ENCODE measurements at regions not wholly inside any gene's neighbourhood (a gene's known extent, or its start where the extent isn't known, plus 50 kb on each side); places are given as distances from the start of the nearest gene placed in this dataset.

DNA sequence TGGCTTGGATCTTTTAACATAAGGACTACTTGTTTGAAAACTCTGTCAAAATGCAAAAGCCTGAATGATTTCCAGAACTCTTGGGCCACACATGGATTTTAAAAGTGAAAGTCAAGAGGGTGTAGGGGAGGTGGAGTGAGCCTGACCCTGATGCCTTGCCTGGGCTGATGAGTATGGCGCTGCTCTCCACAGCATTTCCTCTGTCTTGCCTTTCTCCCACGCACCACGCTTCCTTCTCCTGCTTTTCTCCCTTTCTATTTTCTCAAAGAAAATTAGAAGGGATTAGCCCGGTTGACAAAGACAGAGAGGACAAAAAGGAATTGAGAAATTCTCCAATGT lies 207.0 kb upstream of the CCDC68 start:
- DNase-seq (ENCODE audit: extremely low spot score, insufficient read length, low read depth), result no peak
- no peak for FAIRE-seq

DNA sequence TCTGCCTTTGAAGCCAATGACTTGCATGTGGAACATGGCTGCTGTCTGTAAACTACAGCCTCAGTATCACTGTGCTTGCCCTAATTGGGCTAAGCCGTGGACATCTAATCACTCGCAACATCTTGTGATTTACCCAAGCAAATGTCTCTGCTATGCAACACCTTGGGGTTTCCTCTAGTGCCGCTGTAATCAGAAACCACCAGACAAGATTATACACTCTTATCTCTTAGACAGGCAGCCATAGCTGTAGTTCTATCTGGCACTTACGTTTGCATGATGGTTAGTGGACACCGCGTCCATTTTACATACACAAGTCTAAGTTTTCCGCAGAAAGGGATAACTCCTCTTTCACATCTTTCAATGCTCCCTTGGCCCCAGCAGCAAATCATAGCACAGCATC lies 204.3 kb upstream of the CCDC68 start:
- FAIRE-seq, result no peak
- DNase-seq (ENCODE audit: extremely low spot score, insufficient read length, low read depth), result no peak

DNA sequence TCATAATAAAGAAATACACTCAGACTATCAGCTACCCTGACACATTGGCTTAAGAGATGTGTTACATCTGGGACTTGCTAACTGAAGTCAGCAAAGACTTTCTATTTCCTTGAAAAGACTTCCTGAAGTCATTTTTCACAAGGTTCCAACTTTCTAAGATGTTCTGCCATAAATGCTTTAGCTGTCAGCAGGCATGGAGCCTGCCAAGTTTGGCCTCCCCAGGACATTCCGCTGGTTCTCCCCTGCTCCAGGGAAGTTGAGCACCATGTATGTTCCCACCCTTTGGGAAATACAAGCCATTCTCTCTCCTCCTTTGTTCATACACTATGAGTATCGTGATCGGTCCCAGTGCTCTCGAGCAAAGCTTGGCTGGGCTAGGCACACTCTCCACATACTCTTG lies 202.7 kb upstream of the CCDC68 start:
- FAIRE-seq (no peak), DNase-seq (ENCODE audit: extremely low spot score, insufficient read length, low read depth) (no peak)

DNA sequence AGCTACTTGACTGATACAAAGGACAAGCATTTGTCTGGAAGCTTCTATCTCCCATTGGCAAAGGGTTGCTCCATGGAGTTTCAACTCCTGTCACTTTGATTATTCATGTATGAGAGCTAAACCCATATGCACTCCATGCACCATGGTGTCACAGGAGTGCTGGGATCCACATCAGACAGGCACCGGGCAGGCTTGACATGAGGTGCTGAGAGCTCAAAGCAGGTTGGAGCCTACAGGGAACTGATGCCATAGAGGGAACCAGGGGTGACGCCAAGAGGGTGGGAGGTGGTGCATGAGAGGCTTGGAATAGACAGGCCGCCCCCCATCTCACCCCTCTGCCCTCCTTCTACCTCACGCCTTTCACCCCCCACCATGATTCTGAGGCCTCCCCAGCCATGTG lies 199.8 kb upstream of the CCDC68 start:
- FAIRE-seq, result no peak
- no peak for DNase-seq (ENCODE audit: extremely low spot score, insufficient read length, low read depth)

DNA sequence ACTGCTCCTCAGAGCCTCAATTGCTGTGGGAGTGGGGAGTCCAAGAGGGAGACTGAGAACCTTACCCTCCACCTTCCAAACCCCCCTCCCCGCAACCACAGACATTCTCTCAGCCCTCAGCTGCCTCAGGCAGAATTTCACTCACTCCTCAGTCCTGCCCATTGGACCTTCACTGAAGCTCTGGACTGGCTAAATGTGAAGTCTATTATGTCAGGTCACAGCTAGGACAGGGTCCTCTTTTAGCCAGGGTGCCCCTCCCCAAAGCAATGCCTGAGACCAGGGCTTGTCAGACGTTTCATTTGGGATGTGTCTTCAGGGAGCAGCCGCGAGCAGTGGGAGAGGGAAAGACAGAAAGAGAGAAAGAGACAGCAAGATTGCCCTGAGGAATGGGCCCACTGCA lies 199.3 kb upstream of the CCDC68 start:
- DNase-seq (ENCODE audit: extremely low spot score, insufficient read length, low read depth) (no peak), FAIRE-seq (no peak)

- FAIRE-seq (no peak), DNase-seq (ENCODE audit: extremely low spot score, insufficient read length, low read depth) (no peak)
Measured at GRCh38 chr18:55153346-55153745, 194.1 kb upstream of the CCDC68 start.

GRCh38 chr18:55152801-55153200 lies 193.5 kb upstream of the CCDC68 start:
- no peak for FAIRE-seq
- DNase-seq (ENCODE audit: extremely low spot score, insufficient read length, low read depth), result no peak

GRCh38 chr18:55149994-55150393 lies 190.7 kb upstream of the CCDC68 start:
- DNase-seq (ENCODE audit: extremely low spot score, insufficient read length, low read depth) (no peak), FAIRE-seq (no peak)

- DNase-seq (ENCODE audit: extremely low spot score, insufficient read length, low read depth) (no peak), FAIRE-seq (no peak)
Measured at GRCh38 chr18:55147791-55148190, 188.5 kb upstream of the CCDC68 start.

DNA sequence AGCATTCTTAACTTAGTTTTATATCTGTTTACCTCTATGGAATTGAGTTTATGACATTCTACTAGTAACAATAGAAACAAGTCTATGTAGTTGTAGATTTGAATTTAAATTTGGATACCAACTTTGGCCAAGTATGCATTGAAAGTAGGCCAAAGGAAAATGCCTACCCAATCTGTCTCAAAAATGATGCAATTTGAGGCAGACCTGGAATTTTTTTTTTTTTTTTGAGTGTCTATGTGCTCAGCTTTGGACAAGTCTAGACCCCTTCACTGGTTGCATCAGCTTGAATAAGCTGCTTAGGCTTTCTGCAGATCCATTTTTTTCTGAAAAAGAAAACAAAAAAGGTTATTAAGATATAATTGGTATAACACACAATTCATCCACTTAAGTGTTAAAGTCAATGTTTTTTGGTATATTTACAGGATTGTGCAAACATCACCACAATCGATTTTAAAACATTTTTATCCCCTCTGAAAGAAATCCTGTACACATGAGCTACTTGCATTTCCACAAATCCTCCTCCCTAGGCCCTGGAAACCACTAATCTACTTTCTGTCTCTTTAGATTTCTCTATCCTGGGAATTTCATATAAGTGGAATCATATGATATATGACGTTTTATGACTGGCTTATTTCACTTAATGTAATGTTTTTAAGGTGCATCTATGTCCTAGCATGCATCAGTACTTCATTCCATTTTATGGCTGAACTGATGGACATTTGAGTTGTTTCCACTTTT lies 185.1 kb upstream of the CCDC68 start:
- no peak for DNase-seq (ENCODE audit: extremely low spot score, insufficient read length, low read depth)
- no peak for FAIRE-seq

- DNase-seq (ENCODE audit: extremely low spot score, insufficient read length, low read depth) (no peak), FAIRE-seq (no peak)
Measured at GRCh38 chr18:55142410-55142809, 183.1 kb upstream of the CCDC68 start.

DNA sequence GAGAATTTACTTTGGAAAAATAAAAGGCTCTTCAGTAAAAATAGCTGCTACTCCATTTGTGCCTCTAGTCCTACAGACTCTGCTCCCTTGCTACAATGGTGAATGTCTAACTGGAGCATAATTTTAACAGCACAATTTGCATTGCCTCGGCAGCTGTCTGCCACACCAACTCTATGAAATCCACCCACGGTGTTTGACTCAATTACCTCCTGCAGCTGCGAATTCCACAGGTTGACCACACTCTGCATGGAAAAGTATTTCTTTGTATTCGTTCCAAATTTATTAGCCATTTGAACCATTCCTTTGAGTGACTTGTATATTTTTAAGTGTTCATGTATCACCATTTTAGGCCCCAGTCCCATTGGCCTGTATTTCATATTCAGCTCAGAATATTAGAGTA lies 182.1 kb upstream of the CCDC68 start:
- FAIRE-seq, result no peak

GRCh38 chr18:55139836-55140235 lies 180.6 kb upstream of the CCDC68 start:
- no peak for DNase-seq (ENCODE audit: extremely low spot score, insufficient read length, low read depth)
- FAIRE-seq, result no peak

More for the DNA sequence above, 182.1 kb upstream of the CCDC68 start:
- DNase-seq (ENCODE audit: extremely low spot score, insufficient read length, low read depth), result no peak

DNA sequence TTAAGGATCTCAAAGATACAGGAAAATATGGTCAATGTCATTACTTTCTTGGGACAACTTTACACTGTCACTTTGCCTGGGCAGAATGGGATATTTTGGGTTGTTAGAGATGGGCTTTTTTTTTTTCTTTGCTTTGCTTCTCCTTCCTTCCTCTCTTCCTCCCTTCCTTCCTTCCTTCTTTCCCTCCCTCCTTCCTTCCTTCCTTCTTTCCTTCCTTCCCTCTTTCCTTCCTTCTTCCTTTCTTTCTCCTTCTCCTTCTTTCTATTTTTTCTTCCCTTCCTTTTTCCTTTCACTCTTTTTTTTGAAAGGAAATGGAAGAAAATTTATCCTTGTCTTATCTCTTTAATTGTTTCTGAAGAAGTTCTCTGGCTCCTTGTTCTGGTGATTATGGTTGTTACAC lies 180.0 kb upstream of the CCDC68 start:
- FAIRE-seq, result no peak

DNA sequence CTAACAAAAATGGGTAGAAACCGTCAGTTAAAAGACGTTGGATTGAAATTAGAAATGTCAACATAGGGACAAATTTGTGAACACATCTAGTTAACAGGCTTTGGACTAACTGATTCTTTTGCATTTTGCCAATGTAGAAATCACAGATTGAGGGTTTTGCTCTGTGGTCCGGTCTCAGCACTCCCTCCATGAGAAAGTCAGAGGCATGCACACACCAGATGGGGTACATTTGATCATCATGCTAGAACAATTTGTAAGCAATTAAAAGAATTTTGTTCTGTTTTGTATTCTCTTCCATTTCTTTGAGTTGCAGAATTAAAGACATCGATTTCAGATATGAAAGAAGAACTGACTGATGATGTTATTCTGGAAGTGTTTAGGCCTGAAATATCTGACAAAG lies 179.1 kb upstream of the CCDC68 start:
- no peak for FAIRE-seq

More for the DNA sequence above, 180.0 kb upstream of the CCDC68 start:
- DNase-seq (ENCODE audit: extremely low spot score, insufficient read length, low read depth), result no peak

DNA sequence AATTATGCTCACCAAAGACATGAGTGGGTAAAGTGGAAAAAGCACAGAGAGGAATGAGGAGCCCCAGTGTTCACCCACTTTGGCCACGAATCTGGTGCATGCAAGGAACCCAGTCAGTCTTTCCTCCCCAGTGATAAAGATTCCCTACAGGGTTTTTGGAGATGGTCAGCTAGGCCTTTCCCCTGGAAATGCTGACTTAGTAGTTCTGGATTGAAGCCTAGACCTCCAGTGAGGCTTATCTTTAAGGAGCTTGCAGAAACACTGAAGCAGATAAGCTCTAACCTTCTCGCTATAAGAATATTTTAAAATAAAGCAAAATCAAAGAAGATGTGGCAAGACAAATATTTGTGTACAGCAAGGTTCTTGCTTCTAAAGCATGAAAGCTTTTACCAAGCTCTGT lies 178.3 kb upstream of the CCDC68 start:
- FAIRE-seq (no peak), DNase-seq (ENCODE audit: extremely low spot score, insufficient read length, low read depth) (no peak)

More for the DNA sequence above, 179.1 kb upstream of the CCDC68 start:
- no peak for DNase-seq (ENCODE audit: extremely low spot score, insufficient read length, low read depth)

DNA sequence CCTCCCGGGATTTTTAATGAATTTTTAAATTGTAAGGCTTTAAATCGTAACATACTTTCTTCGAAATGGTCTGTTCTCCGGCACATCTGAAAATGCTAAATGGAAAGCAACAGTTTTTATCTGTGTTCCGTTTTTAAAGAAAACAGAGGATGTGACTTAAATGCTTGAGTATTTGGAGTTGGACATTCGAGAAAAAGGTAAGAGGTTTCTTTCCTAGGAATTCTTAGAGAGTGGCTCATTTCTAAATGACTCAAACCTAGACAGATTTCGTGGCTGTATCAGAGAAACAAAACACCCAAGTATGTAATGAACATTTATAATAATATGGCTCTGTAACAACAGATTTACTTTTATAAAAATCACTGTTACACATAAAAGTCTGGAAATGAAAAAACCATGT lies 177.6 kb upstream of the CCDC68 start:
- no peak for FAIRE-seq
- no peak for DNase-seq (ENCODE audit: extremely low spot score, insufficient read length, low read depth)

GRCh38 chr18:55136258-55136657 lies 177.0 kb upstream of the CCDC68 start:
- DNase-seq (ENCODE audit: extremely low spot score, insufficient read length, low read depth), result no peak
- FAIRE-seq, result no peak

DNA sequence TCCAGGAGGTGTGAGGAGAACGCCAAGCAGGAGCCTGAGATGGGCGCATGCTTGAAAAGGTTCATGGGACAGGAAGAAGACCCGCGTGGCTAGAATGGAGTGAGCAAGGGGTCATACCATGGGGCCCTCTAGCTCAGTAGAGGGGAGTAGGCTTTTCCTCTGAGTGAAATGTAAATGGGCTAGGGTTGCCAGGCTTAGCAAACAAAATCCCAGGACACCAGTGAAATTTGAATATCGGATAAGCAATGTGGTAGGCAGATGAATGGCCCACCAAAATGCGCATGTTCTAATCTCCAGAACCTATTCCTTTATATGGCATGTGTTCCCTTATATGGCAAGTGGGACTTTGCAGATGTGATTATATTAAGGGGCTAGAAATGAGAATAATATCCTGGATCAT lies 174.1 kb upstream of the CCDC68 start:
- no peak for DNase-seq (ENCODE audit: extremely low spot score, insufficient read length, low read depth)
- no peak for FAIRE-seq

DNA sequence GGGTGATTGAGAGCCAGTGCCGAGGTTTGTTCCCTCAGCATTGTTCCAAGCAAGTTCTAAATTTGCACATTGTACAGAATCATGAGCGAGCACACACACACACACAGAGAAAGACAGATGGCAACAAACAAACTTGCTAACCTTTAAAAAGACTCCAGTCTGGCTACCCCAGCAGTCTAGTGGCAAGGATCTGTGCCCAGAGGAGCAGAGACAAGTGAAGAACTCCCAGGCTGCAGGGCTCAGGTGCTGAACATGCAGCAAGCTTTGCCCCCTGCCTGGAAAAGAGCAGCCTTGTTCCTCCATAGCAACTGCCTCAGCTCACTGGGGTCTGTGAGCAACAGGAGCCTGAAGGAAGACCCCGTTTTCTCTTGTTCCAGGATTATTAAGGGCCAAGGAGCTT lies 169.2 kb upstream of the CCDC68 start:
- DNase-seq (ENCODE audit: extremely low spot score, insufficient read length, low read depth) (no peak), FAIRE-seq (no peak)

DNA sequence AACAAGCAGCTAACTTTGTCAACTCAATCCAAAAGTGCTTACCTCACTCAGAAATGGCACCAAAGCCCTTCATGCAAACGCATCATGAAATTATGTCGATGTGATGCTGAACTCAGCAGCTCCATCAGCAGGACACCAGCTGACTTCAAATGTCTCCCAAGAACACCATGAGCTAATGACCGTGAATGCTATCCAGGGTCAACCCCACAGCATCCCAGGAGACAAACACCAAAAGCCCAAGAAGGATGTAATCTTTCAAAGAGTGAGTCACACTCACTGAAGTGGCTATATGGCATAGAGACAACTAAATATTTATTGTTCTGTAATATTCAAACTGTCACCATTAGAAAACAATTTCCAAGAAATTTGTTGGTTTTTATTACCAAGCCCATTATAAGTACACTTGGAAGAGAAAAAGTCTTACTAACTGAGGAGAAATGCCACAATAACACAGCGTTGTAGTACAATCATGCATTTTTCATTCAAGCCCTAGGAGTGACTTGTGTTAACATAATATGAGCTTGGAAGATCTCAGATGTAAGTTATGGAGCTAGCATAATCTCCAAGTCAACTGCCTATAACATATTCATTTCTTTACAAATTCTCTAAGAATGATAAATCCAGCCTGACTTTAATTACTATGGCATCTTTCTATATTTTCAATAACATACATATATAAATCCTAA lies 165.0 kb upstream of the CCDC68 start:
- DNase-seq (ENCODE audit: extremely low spot score, insufficient read length, low read depth), result no peak

GRCh38 chr18:55123361-55123760 lies 164.1 kb upstream of the CCDC68 start:
- DNase-seq (ENCODE audit: extremely low spot score, insufficient read length, low read depth) (no peak), FAIRE-seq (no peak)

More for the DNA sequence above, 165.0 kb upstream of the CCDC68 start:
- FAIRE-seq, result no peak

Measured in GM18507 (cell line).